Breast epithelium (tissue), 4 donors: ENCODE measurements at regions not wholly inside any gene's neighbourhood (a gene's known extent, or its start where the extent isn't known, plus 50 kb on each side); places are given as distances from the start of the nearest gene placed in this dataset.
A peak's percentile ranks its signal among the peaks of the same experiment; 100 is the strongest.

Experiments used
- DNase-seq, 2 donors: peaks; one replicate each; pipeline ENCODE4 v3.0.0-alpha.2; 2019; ENCODE audit warnings: low spot score in 2 of 2
- H3K27ac ChIP-seq, 2 donors: fragments of 200-600 bp; sonication (generic) in 1 of 2; one replicate each; pipeline ENCODE4 v1.5.1; 2016 to 2019; ENCODE audit warnings: mild to moderate bottlenecking in 1 of 2
- H3K27me3 ChIP-seq, 2 donors: fragments of 200-600 bp; sonication (generic) in 1 of 2; one replicate each; pipeline versions ENCODE4 v1.5.1 to v1.6.0; 2017 to 2019; ENCODE audit warnings: control low read depth in 1 of 2, mild to moderate bottlenecking in 1 of 2
- H3K36me3 ChIP-seq: fragments of 200-600 bp; one replicate; pipeline ENCODE4 v1.5.1; 2019
- H3K4me1 ChIP-seq, 2 donors: fragments of 200-600 bp; sonication (generic); one replicate each; pipeline ENCODE4 v1.5.1; 2016 to 2019; ENCODE audit warnings: control low read depth in 1 of 2
- H3K4me3 ChIP-seq, 3 donors: fragments of 200-600 bp; sonication (generic); 1 replicate in 2 of 3; 2 replicates in 1 of 3; pipeline ENCODE4 v1.5.1; 2016 to 2019; ENCODE audit warnings: mild to moderate bottlenecking in 3 of 3, moderate library complexity in 2 of 3
- H3K9me3 ChIP-seq, 2 donors: fragments of 200-600 bp; sonication (generic) in 1 of 2; one replicate each; pipeline ENCODE4 v1.5.1; 2016 to 2019; ENCODE audit warnings: control low read depth in 1 of 2
- POLR2A ChIP-seq: fragments of 450-650 bp; IDR thresholded peaks from one replicate; pipeline ENCODE4 v1.6.1; 2016; ENCODE audit warnings: antibody characterized with exemption, mild to moderate bottlenecking, moderate library complexity
- POLR2AphosphoS5 ChIP-seq, 3 donors: sonication (generic); formaldehyde crosslinking; IDR thresholded peaks; one replicate each; pipeline ENCODE4 v1.6.1; 2017; ENCODE audit warnings: antibody characterized with exemption in 3 of 3
- intact Hi-C: fragments of 100-400 bp; cut with DNase I; formaldehyde crosslinking; loops from one replicate; pipeline ENCODE4 v1.15.1; 2023; ENCODE audit warnings: low total_unique reads
- TF ChIP-seq, protein P1 (sequence below), 3 donors: fragments of 450-650 bp; IDR thresholded peaks; one replicate each; pipeline ENCODE4 v1.5.1; 2016 to 2017; ENCODE audit warnings: antibody characterized with exemption in 3 of 3, mild to moderate bottlenecking in 3 of 3, moderate library complexity in 3 of 3

DNA sequence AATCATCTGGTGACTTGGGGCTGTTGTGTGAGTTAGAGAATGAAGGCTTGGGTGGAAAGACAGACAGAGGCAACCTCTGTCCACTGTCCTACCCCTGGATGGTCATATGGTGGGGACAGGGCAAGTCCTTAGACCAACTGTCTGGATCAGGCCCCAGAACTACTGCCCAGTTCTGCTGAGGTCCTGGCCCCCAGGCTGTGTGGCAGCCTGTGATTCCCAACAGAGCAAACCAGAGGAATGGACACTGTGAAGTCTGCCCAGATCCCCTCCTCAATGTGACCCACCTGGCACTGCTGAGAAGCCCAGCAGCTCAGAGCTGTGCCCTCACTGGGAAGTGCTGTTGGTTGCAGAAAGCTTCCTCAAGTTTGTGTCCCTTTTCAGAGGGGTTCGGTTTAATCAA, 69.0 kb downstream of the GGTLC2 start:
- TF ChIP-seq, protein P1, sequence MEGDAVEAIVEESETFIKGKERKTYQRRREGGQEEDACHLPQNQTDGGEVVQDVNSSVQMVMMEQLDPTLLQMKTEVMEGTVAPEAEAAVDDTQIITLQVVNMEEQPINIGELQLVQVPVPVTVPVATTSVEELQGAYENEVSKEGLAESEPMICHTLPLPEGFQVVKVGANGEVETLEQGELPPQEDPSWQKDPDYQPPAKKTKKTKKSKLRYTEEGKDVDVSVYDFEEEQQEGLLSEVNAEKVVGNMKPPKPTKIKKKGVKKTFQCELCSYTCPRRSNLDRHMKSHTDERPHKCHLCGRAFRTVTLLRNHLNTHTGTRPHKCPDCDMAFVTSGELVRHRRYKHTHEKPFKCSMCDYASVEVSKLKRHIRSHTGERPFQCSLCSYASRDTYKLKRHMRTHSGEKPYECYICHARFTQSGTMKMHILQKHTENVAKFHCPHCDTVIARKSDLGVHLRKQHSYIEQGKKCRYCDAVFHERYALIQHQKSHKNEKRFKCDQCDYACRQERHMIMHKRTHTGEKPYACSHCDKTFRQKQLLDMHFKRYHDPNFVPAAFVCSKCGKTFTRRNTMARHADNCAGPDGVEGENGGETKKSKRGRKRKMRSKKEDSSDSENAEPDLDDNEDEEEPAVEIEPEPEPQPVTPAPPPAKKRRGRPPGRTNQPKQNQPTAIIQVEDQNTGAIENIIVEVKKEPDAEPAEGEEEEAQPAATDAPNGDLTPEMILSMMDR (IDR thresholded peaks at IDR 0.05) = no peak
- TF ChIP-seq POLR2A (no peak), POLR2AphosphoS5 (IDR thresholded peaks at IDR 0.05) (no peak)
- Histone ChIP-seq H3K4me1 (no peaks in the 10 kb centered on the region), H3K4me3 (no peak overlapping the region), H3K9me3 (no peaks in the 10 kb centered on the region), H3K27me3 (no peaks in the 10 kb centered on the region), H3K36me3 (no peaks in the 10 kb centered on the region), H3K27ac (no peak overlapping the region)
- DNase-seq = no peak
- intact Hi-C loops = no loop called here

DNA sequence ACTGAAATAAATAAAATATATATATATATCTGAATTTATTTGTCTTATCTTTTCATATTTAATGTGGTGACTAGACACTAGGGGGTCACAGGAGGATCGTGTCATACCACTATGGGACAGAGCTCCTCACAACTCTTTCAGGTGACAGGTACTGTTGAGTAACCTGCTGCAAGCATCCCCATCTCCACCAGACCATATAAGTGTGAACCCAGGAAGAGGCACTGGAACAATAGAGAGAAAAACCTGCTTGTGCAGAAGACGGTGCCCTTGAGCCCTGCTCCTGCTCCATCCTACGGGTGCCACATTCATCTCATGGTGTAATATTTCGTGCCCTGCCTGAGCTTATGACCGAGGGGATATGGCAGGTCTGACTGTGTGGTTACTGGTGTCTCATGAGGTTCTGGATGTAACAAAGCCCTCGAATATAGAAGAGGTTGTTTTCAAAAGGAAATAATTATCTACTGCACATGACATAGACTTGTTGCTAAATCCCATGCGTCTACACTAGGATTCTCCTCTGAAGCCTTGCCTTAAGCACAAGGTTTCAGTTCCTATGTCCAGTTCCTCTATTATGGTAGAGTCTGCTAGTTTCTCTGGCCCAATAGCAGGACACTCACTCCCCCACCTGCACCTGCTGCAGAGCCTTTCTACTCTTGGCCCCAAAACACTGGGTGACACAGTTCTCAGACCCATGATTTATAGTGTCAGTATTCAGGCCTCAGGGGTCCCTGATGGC, 70.4 kb downstream of the GGTLC2 start:
- Histone ChIP-seq H3K4me1 (no peaks in the 10 kb centered on the region), H3K36me3 (no peaks in the 10 kb centered on the region), H3K27me3 (no peaks in the 10 kb centered on the region), H3K27ac (no peak overlapping the region), H3K9me3 (no peaks in the 10 kb centered on the region), H3K4me3 (no peak overlapping the region)
- no peak for DNase-seq
- intact Hi-C loops = no loop called here
- TF ChIP-seq POLR2AphosphoS5 (IDR thresholded peaks at IDR 0.05) (no peak), POLR2A (no peak)
- TF ChIP-seq, protein P1 (IDR thresholded peaks at IDR 0.05) = no peak

DNA sequence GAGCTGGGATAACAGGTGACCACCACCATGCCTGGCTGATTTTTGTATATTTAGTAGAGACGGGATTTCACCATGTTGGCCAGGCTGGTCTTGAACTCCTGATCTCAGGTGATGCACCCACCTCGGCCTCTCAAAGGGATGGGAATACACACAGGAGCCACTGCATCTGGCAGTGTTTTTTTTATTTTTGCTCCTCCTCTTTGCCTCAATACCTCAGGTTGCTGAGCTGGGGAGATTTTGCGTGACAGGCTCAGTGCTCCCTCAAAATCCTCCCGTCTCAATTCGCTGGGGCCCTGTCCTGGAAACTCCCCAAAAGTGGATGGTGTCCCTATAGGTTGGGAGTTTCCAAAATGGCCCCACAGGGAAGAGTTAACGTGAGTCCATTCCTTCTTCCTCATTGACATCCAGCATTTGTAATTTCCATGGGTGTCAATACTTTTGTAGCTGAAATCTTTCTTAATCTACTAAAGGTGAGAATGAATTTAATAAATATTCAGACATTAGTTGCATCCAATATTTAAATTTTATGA, 71.8 kb downstream of the GGTLC2 start:
- no peak overlapping the region for H3K4me3 ChIP-seq
- no peak for DNase-seq
- no peaks in the 10 kb centered on the region for H3K27me3 ChIP-seq
- intact Hi-C loops = no loop called here
- H3K4me1 ChIP-seq = no peaks in the 10 kb centered on the region
- no peaks in the 10 kb centered on the region for H3K9me3 ChIP-seq
- TF ChIP-seq POLR2A (no peak), POLR2AphosphoS5 (IDR thresholded peaks at IDR 0.05) (no peak)
- TF ChIP-seq, protein P1 (IDR thresholded peaks at IDR 0.05) = no peak
- H3K36me3 ChIP-seq = no peaks in the 10 kb centered on the region
- H3K27ac ChIP-seq = no peak overlapping the region

DNA sequence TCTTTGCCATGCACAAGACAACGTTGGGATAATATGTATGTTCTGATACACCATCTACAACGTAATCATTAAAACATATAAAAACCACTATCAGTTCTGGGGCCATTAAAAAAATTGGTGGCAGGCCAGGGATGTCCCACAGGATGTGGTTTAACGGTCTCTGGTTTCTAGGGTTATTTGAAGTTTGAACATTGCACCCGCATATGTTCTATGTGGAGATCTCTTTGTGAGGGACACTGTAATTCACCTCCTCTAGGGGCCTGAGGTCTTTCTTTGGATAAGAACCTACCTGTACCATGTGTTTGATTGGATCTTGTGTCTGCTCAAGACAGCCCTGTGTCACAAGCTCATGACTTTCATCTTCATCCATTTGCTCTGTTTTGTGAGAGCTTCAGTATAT, 73.2 kb downstream of the GGTLC2 start:
- DNase-seq = no peak
- no peaks in the 10 kb centered on the region for H3K36me3 ChIP-seq
- no peaks in the 10 kb centered on the region for H3K9me3 ChIP-seq
- no peak overlapping the region for H3K27ac ChIP-seq
- H3K4me3 ChIP-seq = no peak overlapping the region
- H3K27me3 ChIP-seq = no peaks in the 10 kb centered on the region
- TF ChIP-seq, protein P1 (IDR thresholded peaks at IDR 0.05) = no peak
- TF ChIP-seq POLR2AphosphoS5 (IDR thresholded peaks at IDR 0.05) (no peak), POLR2A (no peak)
- intact Hi-C loops = no loop called here
- H3K4me1 ChIP-seq = no peaks in the 10 kb centered on the region

DNA sequence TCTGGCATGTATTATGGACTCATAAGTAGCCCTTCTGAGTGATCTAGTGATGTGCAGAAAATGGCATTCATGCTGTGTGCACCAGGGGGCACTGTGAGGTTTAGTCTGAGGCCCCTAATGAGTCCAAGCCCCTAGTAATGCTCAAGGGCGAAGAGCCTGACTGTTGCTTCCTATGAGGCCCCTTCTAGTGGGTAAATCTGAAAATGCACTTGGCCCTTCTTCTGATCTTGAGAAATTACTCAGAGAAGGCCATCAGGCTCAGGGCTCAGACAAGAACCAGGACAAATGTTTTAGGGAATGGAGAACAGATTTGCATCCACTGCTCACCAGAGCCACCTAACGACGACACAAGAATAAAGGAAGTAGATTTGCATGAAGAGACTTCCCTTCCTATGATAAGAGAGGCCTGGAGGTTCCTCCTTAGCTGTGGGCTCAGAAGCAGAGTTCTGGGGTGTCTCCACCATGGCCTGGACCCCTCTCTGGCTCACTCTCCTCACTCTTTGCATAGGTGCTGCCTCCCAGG, 75.8 kb downstream of the GGTLC2 start:
- intact Hi-C loops = no loop called here

More for the DNA sequence above, 75.8 kb downstream of the GGTLC2 start:
- no peaks in the 10 kb centered on the region for H3K9me3 ChIP-seq
- H3K4me3 ChIP-seq = no peak overlapping the region
- no peak for DNase-seq
- TF ChIP-seq POLR2A (no peak), POLR2AphosphoS5 (IDR thresholded peaks at IDR 0.05) (no peak)
- TF ChIP-seq, protein P1 (IDR thresholded peaks at IDR 0.05) = no peak
- H3K36me3 ChIP-seq = no peaks in the 10 kb centered on the region
- H3K4me1 ChIP-seq = no peaks in the 10 kb centered on the region
- H3K27me3 ChIP-seq = no peaks in the 10 kb centered on the region
- H3K27ac ChIP-seq = peak overlapping the region in 1 of 2 donors; percentile 19
